Gastroesophageal sphincter (tissue), 4 donors: ENCODE measurements at regions not wholly inside any gene's neighbourhood (a gene's known extent, or its start where the extent isn't known, plus 50 kb on each side); places are given as distances from the start of the nearest gene placed in this dataset.

Experiments used
- ATAC-seq: fragments of 150-250 bp; one replicate; pipeline ENCODE4 v1.9.1; 2016; ENCODE audit warnings: mild to moderate bottlenecking, moderate library complexity
- H3K27ac ChIP-seq, 4 donors: fragments of 200-600 bp; sonication (generic) in 3 of 4; 1 replicate in 3 of 4; 2 replicates in 1 of 4; pipeline ENCODE4 v1.5.1; 2016 to 2019
- H3K27me3 ChIP-seq: fragments of 200-600 bp; sonication (generic); one replicate; pipeline ENCODE4 v1.5.1; 2019
- H3K36me3 ChIP-seq, 2 donors: fragments of 200-600 bp; sonication (generic); one replicate each; pipeline ENCODE4 v1.5.1; 2019; ENCODE audit warnings: control low read depth in 1 of 2
- H3K4me1 ChIP-seq, 3 donors: fragments of 200-600 bp; sonication (generic); 1 replicate in 2 of 3; 2 replicates in 1 of 3; pipeline ENCODE4 v1.5.1; 2016 to 2019; ENCODE audit warnings: control low read depth in 2 of 3
- H3K4me3 ChIP-seq, 2 donors: fragments of 200-600 bp; sonication (generic); one replicate each; pipeline ENCODE4 v1.5.1; 2019; ENCODE audit warnings: mild to moderate bottlenecking in 1 of 2, moderate library complexity in 1 of 2
- H3K9me3 ChIP-seq, 3 donors: fragments of 200-600 bp; sonication (generic); one replicate each; pipeline ENCODE4 v1.5.1; 2017 to 2019; ENCODE audit warnings: control low read depth in 2 of 3
- EP300 ChIP-seq: sonication (generic); formaldehyde crosslinking; IDR thresholded peaks from one replicate; pipeline ENCODE4 v1.6.1; 2017; ENCODE audit warnings: antibody characterized with exemption, mild to moderate bottlenecking
- POLR2A ChIP-seq, 2 donors: fragments of 450-650 bp; IDR thresholded peaks; one replicate each; pipeline ENCODE4 v1.6.1; 2017; ENCODE audit warnings: antibody characterized with exemption in 2 of 2, mild to moderate bottlenecking in 2 of 2, moderate library complexity in 1 of 2
- POLR2AphosphoS5 ChIP-seq: sonication (generic); formaldehyde crosslinking; IDR thresholded peaks from one replicate; pipeline ENCODE4 v1.6.1; 2017; ENCODE audit warnings: antibody characterized with exemption
- WGBS, 2 donors: methylation state at CpG; one replicate each; pipeline ENCODE4 v1.1.5; 2018; ENCODE audit warnings: low coverage in 1 of 2; 5-methylcytosine and 5-hydroxymethylcytosine counted together
- TF ChIP-seq, protein P1 (sequence below), 4 experiments: fragments of 200-600 bp in 2 of 4; fragments of 450-650 bp in 2 of 4; sonication (generic) in 1 of 4; IDR thresholded peaks; one replicate each; pipeline ENCODE4 v1.5.1; 2017 to 2019; ENCODE audit warnings: antibody characterized with exemption in 4 of 4, mild to moderate bottlenecking in 2 of 4, moderate library complexity in 2 of 4

DNA sequence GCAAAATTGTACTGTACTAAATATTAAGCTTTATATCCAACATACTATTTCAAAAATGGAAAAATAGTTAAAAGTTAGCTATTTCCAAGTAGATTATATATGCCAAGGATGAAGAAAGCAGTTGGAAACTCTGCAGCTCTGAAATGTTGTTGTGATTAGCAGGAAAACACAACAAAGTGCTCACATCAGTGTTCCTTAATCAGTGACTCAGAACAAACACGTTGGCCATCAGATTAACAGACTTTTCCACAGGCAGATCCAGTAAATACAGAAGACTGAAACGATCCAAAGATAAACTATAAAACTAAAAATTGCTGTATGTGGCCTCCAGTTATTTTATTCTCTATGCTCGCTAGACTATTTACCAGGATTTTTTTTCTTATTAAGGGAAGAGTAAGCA is 99.6 kb upstream of the SEMA3D start:
- H3K27me3 ChIP-seq, result no peaks in the 10 kb centered on the region
- no peak overlapping the region for H3K27ac ChIP-seq
- no peak overlapping the region for H3K4me3 ChIP-seq
- H3K36me3 ChIP-seq, result no peaks in the 10 kb centered on the region
- TF ChIP-seq, protein P1, sequence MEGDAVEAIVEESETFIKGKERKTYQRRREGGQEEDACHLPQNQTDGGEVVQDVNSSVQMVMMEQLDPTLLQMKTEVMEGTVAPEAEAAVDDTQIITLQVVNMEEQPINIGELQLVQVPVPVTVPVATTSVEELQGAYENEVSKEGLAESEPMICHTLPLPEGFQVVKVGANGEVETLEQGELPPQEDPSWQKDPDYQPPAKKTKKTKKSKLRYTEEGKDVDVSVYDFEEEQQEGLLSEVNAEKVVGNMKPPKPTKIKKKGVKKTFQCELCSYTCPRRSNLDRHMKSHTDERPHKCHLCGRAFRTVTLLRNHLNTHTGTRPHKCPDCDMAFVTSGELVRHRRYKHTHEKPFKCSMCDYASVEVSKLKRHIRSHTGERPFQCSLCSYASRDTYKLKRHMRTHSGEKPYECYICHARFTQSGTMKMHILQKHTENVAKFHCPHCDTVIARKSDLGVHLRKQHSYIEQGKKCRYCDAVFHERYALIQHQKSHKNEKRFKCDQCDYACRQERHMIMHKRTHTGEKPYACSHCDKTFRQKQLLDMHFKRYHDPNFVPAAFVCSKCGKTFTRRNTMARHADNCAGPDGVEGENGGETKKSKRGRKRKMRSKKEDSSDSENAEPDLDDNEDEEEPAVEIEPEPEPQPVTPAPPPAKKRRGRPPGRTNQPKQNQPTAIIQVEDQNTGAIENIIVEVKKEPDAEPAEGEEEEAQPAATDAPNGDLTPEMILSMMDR (IDR thresholded peaks at IDR 0.05), result no peak
- TF ChIP-seq POLR2AphosphoS5 (no peak), POLR2A (IDR thresholded peaks at IDR 0.05) (no peak), EP300 (no peak)
- no peaks in the 10 kb centered on the region for H3K9me3 ChIP-seq
- no peak for ATAC-seq
- WGBS, 2 donors, result 24 to 37% methylated on average over 3 of the region's 3 CpGs
- no peaks in the 10 kb centered on the region for H3K4me1 ChIP-seq

DNA sequence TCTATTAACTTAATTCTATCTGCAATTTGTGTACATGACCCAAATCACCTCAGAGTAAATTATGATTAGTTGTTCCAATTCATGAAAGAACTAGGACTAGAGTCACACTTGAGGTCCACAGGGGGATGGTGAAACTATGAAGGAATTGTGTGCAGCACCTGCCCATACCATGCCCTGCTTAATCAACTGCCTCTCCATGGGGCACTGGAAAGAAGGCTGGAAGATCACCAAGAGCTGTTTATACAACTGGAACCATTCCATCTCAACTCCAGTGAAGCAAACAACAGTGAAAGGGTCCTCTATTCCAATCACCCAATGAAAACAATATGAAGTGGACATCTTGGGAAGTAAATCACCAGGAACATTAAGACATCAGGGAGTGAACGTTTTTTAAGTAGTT is 98.7 kb upstream of the SEMA3D start:
- 27 to 55% methylated on average over 1 of the region's 1 CpG for WGBS, 2 donors
- H3K4me1 ChIP-seq, result no peaks in the 10 kb centered on the region
- no peak overlapping the region for H3K27ac ChIP-seq
- ATAC-seq, result no peak
- no peaks in the 10 kb centered on the region for H3K27me3 ChIP-seq
- TF ChIP-seq EP300 (no peak), POLR2AphosphoS5 (no peak), POLR2A (IDR thresholded peaks at IDR 0.05) (no peak)
- TF ChIP-seq, protein P1 (IDR thresholded peaks at IDR 0.05), result no peak
- H3K9me3 ChIP-seq, result no peaks in the 10 kb centered on the region
- H3K4me3 ChIP-seq, result no peak overlapping the region
- H3K36me3 ChIP-seq, result no peaks in the 10 kb centered on the region

DNA sequence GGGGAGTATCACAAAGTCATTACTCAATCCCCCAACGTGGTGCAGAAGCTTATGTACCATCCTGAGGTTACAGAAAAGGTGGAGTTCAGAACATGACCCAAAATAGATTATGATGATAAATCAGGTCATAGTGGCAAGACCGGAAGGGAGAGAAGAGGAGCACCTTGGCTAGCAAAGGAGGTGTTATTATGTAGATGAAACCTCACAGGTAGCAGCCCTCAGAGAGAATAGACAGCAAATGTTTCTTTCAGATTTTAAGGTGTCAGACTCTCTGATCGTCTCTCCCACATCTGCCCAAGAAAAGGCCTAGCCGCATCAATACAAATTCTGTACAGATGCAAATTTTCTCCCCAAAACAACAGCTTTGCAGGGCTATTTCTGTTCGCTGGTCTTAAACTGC is 88.3 kb upstream of the SEMA3D start:
- H3K36me3 ChIP-seq, result no peaks in the 10 kb centered on the region
- no peak overlapping the region for H3K4me3 ChIP-seq
- H3K4me1 ChIP-seq, result no peaks in the 10 kb centered on the region
- no peaks in the 10 kb centered on the region for H3K27me3 ChIP-seq
- no peak for ATAC-seq
- 68 to 70% methylated on average over 3 to 5 of the region's 5 CpGs for WGBS, 2 donors
- TF ChIP-seq POLR2A (IDR thresholded peaks at IDR 0.05), result no peak
- no peak for TF ChIP-seq POLR2AphosphoS5
- TF ChIP-seq, protein P1 (IDR thresholded peaks at IDR 0.05), result no peak
- TF ChIP-seq EP300, result no peak
- H3K27ac ChIP-seq, result no peak overlapping the region
- H3K9me3 ChIP-seq, result no peaks in the 10 kb centered on the region

DNA sequence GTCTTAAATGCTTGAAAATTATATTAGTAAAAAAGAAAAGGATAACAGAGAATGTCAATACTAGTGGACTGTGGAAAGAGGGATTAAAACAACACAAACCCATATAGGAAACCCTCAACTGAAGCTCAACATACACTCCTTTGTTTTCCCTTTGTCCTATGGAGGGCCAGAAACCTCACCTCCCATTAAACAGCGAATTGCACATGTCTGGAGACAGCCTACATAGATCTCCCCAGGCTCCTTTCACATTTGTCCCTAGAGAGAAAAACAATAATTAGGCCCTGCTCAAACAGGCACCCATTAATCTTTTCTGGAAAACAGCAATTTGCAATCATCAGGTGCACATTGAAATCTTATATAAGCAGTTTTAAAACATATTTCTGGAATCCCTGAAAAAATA is 87.6 kb upstream of the SEMA3D start:
- Histone ChIP-seq H3K9me3 (no peaks in the 10 kb centered on the region), H3K27me3 (no peaks in the 10 kb centered on the region), H3K36me3 (no peaks in the 10 kb centered on the region), H3K4me1 (no peaks in the 10 kb centered on the region), H3K27ac (no peak overlapping the region), H3K4me3 (no peak overlapping the region)
- WGBS, 2 donors, result 50 to 83% methylated on average over 1 of the region's 1 CpG
- no peak for ATAC-seq
- TF ChIP-seq, protein P1 (IDR thresholded peaks at IDR 0.05), result no peak
- TF ChIP-seq POLR2AphosphoS5 (no peak), EP300 (no peak), POLR2A (IDR thresholded peaks at IDR 0.05) (no peak)

DNA sequence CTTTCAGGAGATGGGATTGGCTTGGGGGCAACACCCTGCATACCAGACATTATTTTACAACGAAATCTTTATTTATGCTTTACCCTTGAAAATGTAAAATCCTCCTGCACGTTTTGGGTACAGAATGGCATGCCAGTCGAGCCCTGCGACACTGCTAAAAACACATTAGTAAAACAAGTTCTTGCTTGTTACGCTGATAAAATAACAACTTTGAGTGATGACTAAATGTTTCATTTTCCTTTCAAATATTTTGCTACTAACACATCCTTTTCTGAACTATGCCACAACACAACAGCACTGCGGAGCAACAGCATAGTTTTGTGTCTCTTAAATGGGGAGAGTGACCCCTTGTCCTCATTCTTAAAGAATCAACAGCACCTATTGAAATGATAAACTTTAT is 76.0 kb upstream of the SEMA3D start:
- H3K36me3 ChIP-seq, result no peaks in the 10 kb centered on the region
- 20 to 68% methylated on average over 6 of the region's 6 CpGs for WGBS, 2 donors
- TF ChIP-seq POLR2A (IDR thresholded peaks at IDR 0.05) (no peak), EP300 (no peak), POLR2AphosphoS5 (no peak)
- TF ChIP-seq, protein P1 (IDR thresholded peaks at IDR 0.05), result no peak
- no peak overlapping the region for H3K27ac ChIP-seq
- no peaks in the 10 kb centered on the region for H3K4me1 ChIP-seq
- no peaks in the 10 kb centered on the region for H3K9me3 ChIP-seq
- no peak overlapping the region for H3K4me3 ChIP-seq
- H3K27me3 ChIP-seq, result no peaks in the 10 kb centered on the region
- no peak for ATAC-seq
